K562 (cell line): ENCODE measurements at regions not wholly inside any gene's neighbourhood (a gene's known extent, or its start where the extent isn't known, plus 50 kb on each side); places are given as distances from the start of the nearest gene placed in this dataset.

Source experiments
- ATAC-seq: fragments of 200-7000 bp; cut with Tn5 transposase; 3 replicates; pipeline ENCODE4 v1.9.1; 2020; ENCODE audit warnings: moderate library complexity
- BruUV-seq: library from RNA; stranded (reverse); fragments of 400-500 nt; replicated peaks from 2 replicates; lab custom pipeline; 2021; lab: Mats Ljungman, UMichigan
- CTCF ChIA-PET: fragments of 300-600 bp; formaldehyde crosslinking; extraction: SDS; loops from one replicate; lab custom pipeline; 2021; ENCODE audit warnings: low intra/inter-chr PET ratio; lab: Yijun Ruan, JAX
- POLR2A ChIA-PET: fragments of 300-600, 350-650 bp; sonication (Branson Sonifier 250); formaldehyde crosslinking; extraction: SDS; loops from one replicate; lab custom pipeline; 2021; ENCODE audit warnings: antibody characterized with exemption, inconsistent platforms; lab: Yijun Ruan, JAX
- DNase-seq, 4 experiments: peaks; one replicate each; pipeline versions ENCODE4 v3.0.0 to v3.0.0-alpha.2; 2011 to 2018; ENCODE audit warnings: low spot score in 3 of 4, mixed read lengths in 3 of 4; ENCODE audit errors: extremely low read depth in 1 of 4
- FAIRE-seq: peaks from 2 replicates; lab custom pipeline; 2011; peaks lifted over from hg19 to GRCh38; lab: Jason Lieb, UNC
- H2AFZ ChIP-seq: 2 replicates; pipeline ENCODE4 v1.6.0; 2011; ENCODE audit warnings: low read depth, low read length, control low read depth, inconsistent platforms
- H3K27ac ChIP-seq: fragments of 200-600 bp; 3 replicates; pipeline ENCODE4 v1.8.0; 2011; ENCODE audit warnings: low read depth, mild to moderate bottlenecking, control low read depth, inconsistent platforms, low read length, moderate library complexity, mixed read lengths; ENCODE audit errors: extremely low read depth
- H3K27me3 ChIP-seq, 2 experiments: fragments of 300-600 bp in 1 of 2; 2 replicates in 1 of 2; 3 replicates in 1 of 2; pipeline versions ENCODE4 v1.6.0 to v1.8.0; 2011; ENCODE audit warnings: inconsistent platforms in 2 of 2, low read length in 2 of 2, mild to moderate bottlenecking in 1 of 2, mixed read lengths in 1 of 2, moderate library complexity in 1 of 2; ENCODE audit not compliant: control insufficient read depth in 2 of 2, insufficient read depth in 2 of 2
- H3K36me3 ChIP-seq: fragments of 300-600 bp; 3 replicates; pipeline ENCODE4 v1.8.0; 2011; ENCODE audit warnings: mild to moderate bottlenecking, low read length, inconsistent platforms; ENCODE audit not compliant: control insufficient read depth, insufficient read depth
- H3K4me1 ChIP-seq, 2 experiments: fragments of 200-600 bp in 1 of 2; replicated peaks in 1 of 2; 2 replicates in 1 of 2; 3 replicates in 1 of 2; pipeline versions ENCODE4 v1.5.1 to v1.8.0; 2011; ENCODE audit warnings: inconsistent platforms in 2 of 2, low read length in 2 of 2, mild to moderate bottlenecking in 1 of 2, mixed read lengths in 1 of 2, moderate library complexity in 1 of 2; ENCODE audit not compliant: control insufficient read depth in 2 of 2, insufficient read depth in 2 of 2
- H3K4me2 ChIP-seq: 2 replicates; pipeline ENCODE4 v1.6.1; 2011; ENCODE audit warnings: low read length, control low read depth, inconsistent platforms, mixed read lengths; ENCODE audit not compliant: insufficient read depth
- H3K4me3 ChIP-seq: fragments of 200-600 bp; sonication (generic), shearing (Covaris generic); 2 replicates; pipeline ENCODE4 v1.5.1; 2016; ENCODE audit warnings: control low read depth, inconsistent platforms
- H3K79me2 ChIP-seq: fragments of 200-600 bp; 3 replicates; pipeline ENCODE4 v1.8.0; 2011; ENCODE audit warnings: low read length, inconsistent platforms; ENCODE audit not compliant: control insufficient read depth, insufficient read depth
- H3K9ac ChIP-seq, 2 experiments: 2 replicates each; pipeline versions ENCODE4 v1.6.0 to v1.6.1; 2011; ENCODE audit warnings: low read depth in 2 of 2, low read length in 2 of 2, control low read depth in 1 of 2, inconsistent platforms in 1 of 2, mild to moderate bottlenecking in 1 of 2, mixed read lengths in 1 of 2; ENCODE audit not compliant: insufficient read depth in 1 of 2
- H3K9me1 ChIP-seq: one replicate; pipeline ENCODE4 v1.6.0; 2011; ENCODE audit warnings: inconsistent platforms, mild to moderate bottlenecking, low read length, moderate library complexity; ENCODE audit not compliant: control insufficient read depth, insufficient read depth
- H3K9me3 ChIP-seq: replicated peaks from 2 replicates; pipeline ENCODE4 v1.5.1; 2011; ENCODE audit warnings: low read depth, low read length, inconsistent platforms; ENCODE audit not compliant: control insufficient read depth, insufficient read depth
- H4K20me1 ChIP-seq: replicated peaks from 2 replicates; pipeline ENCODE4 v1.6.1; 2011; ENCODE audit warnings: low read length, inconsistent platforms, mixed read lengths; ENCODE audit not compliant: control insufficient read depth, insufficient read depth
- ATF3 ChIP-seq, 2 experiments: fragments of 450-650 bp in 1 of 2; sonication (generic) in 1 of 2; formaldehyde crosslinking in 1 of 2; IDR thresholded peaks in 1 of 2; conservative IDR thresholded peaks in 1 of 2; 2 replicates each; pipeline versions ENCODE4 v1.6.1 to v1.8.1; 2016 to 2023; ENCODE audit warnings: mild to moderate bottlenecking in 2 of 2, moderate library complexity in 2 of 2, inconsistent platforms in 1 of 2, missing genetic modification reagents in 1 of 2
- HES1 ChIP-seq: fragments of 450-650 bp; IDR thresholded peaks from 2 replicates; pipeline ENCODE4 v1.6.1; 2016; ENCODE audit warnings: low read depth, mild to moderate bottlenecking, moderate library complexity
- HINFP ChIP-seq: fragments of 450-650 bp; conservative IDR thresholded peaks from 2 replicates; pipeline ENCODE4 v1.6.1; 2016; ENCODE audit warnings: missing genetic modification characterization, low read depth, mild to moderate bottlenecking, control low read depth, missing compliant biosample characterization
- RFX7 ChIP-seq: fragments of 250-450 bp; sonication (Bioruptor Pico); IDR thresholded peaks from 2 replicates; pipeline ENCODE4 v1.5.1; 2021; ENCODE audit warnings: mild to moderate bottlenecking
- ZNF165 ChIP-seq: fragments of 250-450 bp; sonication (Bioruptor Pico); IDR thresholded peaks from 2 replicates; pipeline ENCODE4 v1.4.0; 2020; ENCODE audit warnings: borderline replicate concordance
- ZNF324 ChIP-seq: fragments of 250-450 bp; sonication (Bioruptor Pico); IDR thresholded peaks from 2 replicates; pipeline ENCODE4 v1.4.0; 2020; ENCODE audit warnings: mild to moderate bottlenecking
- ZNF512 ChIP-seq: IDR thresholded peaks from 2 replicates; pipeline ENCODE4 v1.6.1; 2016; ENCODE audit warnings: missing genetic modification characterization, missing compliant biosample characterization
- WGBS: fragments of 100-300 bp; shearing (Covaris generic); methylation state at CpG from one replicate; pipeline ENCODE4 v1.1.6; 2016; ENCODE audit warnings: low coverage, mixed read lengths; ENCODE audit not compliant: insufficient coverage; ENCODE audit errors: missing lambda C conversion rate; 5-methylcytosine and 5-hydroxymethylcytosine counted together
- in situ Hi-C: fragments of 300-500 bp; cut with MboI; formaldehyde crosslinking; loops from 4 replicates; pipeline ENCODE4 v1.15.0; 2018; ENCODE audit warnings: inconsistent platforms, mixed read lengths
- intact Hi-C: fragments of 100-400 bp; cut with micrococcal nuclease; formaldehyde crosslinking; loops from 2 replicates; pipeline ENCODE4 v1.14.2; 2022

GRCh38 chrX:13099121-13099520 lies 54.7 kb upstream of the FAM9C start (continued):
- TF ChIP-seq ZNF512 (no peak), ATF3 (IDR thresholded peaks at IDR 0.05) (no peak), ATF3 (CRISPR knock-in tag; conservative IDR thresholded peaks at IDR 0.05) (no peak), RFX7 (CRISPR knock-in tag) (no peak), ZNF324 (CRISPR knock-in tag) (no peak)

GRCh38 chrX:13096728-13097127 lies 52.3 kb upstream of the FAM9C start:
- Histone ChIP-seq H4K20me1 (no peaks in the 10 kb centered on the region), H3K9me3 (no peaks in the 10 kb centered on the region), H3K9me1 (no peaks in the 10 kb centered on the region), H3K79me2 (no peaks in the 10 kb centered on the region), H3K27me3 (no peaks in the 10 kb centered on the region), H3K4me1 (peaks cover 0 to 8% of the 10 kb centered on the region in 2 experiments; a peak in 2 of 5 replicates), H3K27ac (no peak overlapping the region), H3K4me2 (no peak overlapping the region), H3K36me3 (no peaks in the 10 kb centered on the region), H3K4me3 (no peak overlapping the region), H3K9ac (no peak overlapping the region), H2AFZ (peak overlapping the region; percentile 48)
- no TSS peak for BruUV-seq
- FAIRE-seq, result no peak
- intact Hi-C loops (loop anchor here (10.0 kb wide), 1 partner anchor 388 kb away; no protein-coding TSS in a partner anchor), in situ Hi-C loops (no loop called here)
- CTCF ChIA-PET, result no interaction called here
- WGBS, result 22% methylated on average over 2 of the region's 2 CpGs
- POLR2A ChIA-PET, result no interaction called here
- no peak for ATAC-seq
- DNase-seq, result no peak
- no peak for TF ChIP-seq ZNF165 (CRISPR knock-in tag)
- no peak for TF ChIP-seq HES1
- no peak for TF ChIP-seq HINFP (tag)
